Ectodermal cell (in vitro differentiated cells): ENCODE measurements at regions not wholly inside any gene's neighbourhood (a gene's known extent, or its start where the extent isn't known, plus 50 kb on each side); places are given as distances from the start of the nearest gene placed in this dataset.

Source experiments
- H3K27ac ChIP-seq: 2 replicates; pipeline ENCODE4 v1.7.0; 2013; ENCODE audit warnings: mild to moderate bottlenecking, low read depth, low read length; ENCODE audit not compliant: insufficient read depth, poor library complexity, severe bottlenecking
- H3K27me3 ChIP-seq: 2 replicates; pipeline ENCODE4 v1.7.0; 2013; ENCODE audit warnings: mild to moderate bottlenecking, low read length; ENCODE audit not compliant: insufficient read depth, control insufficient read depth, poor library complexity, severe bottlenecking
- H3K36me3 ChIP-seq: one replicate; pipeline ENCODE4 v1.7.0; 2013; ENCODE audit warnings: low read length; ENCODE audit not compliant: control insufficient read depth, insufficient read depth
- H3K4me1 ChIP-seq: one replicate; pipeline ENCODE4 v1.7.0; 2013; ENCODE audit warnings: low read length; ENCODE audit not compliant: control insufficient read depth, insufficient read depth
- H3K4me3 ChIP-seq: 2 replicates; pipeline ENCODE4 v1.7.0; 2013; ENCODE audit warnings: low read depth, low read length, control low read depth; ENCODE audit not compliant: insufficient read depth
- H3K9me3 ChIP-seq: 2 replicates; pipeline ENCODE4 v1.7.0; 2013; ENCODE audit warnings: mild to moderate bottlenecking, low read length, moderate library complexity; ENCODE audit not compliant: control insufficient read depth
- WGBS, 2 experiments: methylation state at CpG; one replicate each; pipeline ENCODE4 v1.1.7; 2013; ENCODE audit warnings: missing lambda C conversion rate in 2 of 2; 5-methylcytosine and 5-hydroxymethylcytosine counted together

DNA sequence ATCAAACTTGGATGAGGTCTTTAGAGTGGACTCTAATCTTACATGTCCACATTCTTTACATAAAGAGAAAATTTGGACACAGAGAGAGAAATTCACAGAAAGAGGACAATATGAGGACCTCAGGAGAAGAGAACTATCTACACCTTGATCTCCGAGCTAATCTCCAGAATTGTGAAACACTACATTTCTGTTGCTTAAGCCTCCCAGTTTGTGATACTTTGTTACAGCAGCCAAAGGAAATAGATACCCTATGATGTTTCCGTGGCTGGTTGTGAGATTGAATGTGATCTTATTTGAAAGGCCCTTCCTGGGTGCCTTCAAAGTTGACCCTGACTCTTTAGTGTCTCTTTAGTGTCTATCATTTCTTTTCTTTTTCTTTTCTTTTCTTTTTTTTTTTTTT is 326.1 kb upstream of the CLNK start:
- no peaks in the 10 kb centered on the region for H3K27me3 ChIP-seq
- H3K9me3 ChIP-seq, result no peaks in the 10 kb centered on the region
- WGBS, 2 experiments, result 97 to 100% methylated on average over 2 of the region's 2 CpGs
- H3K4me1 ChIP-seq, result no peaks in the 10 kb centered on the region
- H3K36me3 ChIP-seq, result no peaks in the 10 kb centered on the region
- no peak overlapping the region for H3K27ac ChIP-seq
- H3K4me3 ChIP-seq, result no peak overlapping the region

DNA sequence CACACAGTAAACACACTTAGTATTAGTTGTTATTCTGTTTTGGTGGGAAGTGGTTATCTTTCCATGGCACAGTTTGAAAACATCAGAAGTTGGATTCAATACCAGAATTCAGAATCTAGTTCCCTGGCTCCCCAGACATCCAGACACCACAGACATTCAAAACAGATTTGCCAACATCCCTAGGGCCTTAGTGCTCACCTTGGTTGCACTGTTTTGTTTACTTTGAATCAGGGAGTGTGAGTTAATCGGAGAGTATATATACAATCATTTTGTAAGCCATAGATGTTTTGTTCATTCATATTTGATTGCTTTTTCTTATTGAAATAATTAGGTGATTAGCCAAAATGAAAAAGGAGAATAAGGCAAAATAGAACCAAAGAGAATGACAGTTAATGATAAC is 324.7 kb upstream of the CLNK start:
- H3K4me3 ChIP-seq, result no peak overlapping the region
- no peaks in the 10 kb centered on the region for H3K4me1 ChIP-seq
- no peaks in the 10 kb centered on the region for H3K27me3 ChIP-seq
- no peaks in the 10 kb centered on the region for H3K36me3 ChIP-seq
- H3K27ac ChIP-seq, result no peak overlapping the region
- 90% methylated on average over 1 of the region's 1 CpG; no CpG with 5 or more reads in 1 of the 2 experiments for WGBS, 2 experiments
- H3K9me3 ChIP-seq, result no peaks in the 10 kb centered on the region

DNA sequence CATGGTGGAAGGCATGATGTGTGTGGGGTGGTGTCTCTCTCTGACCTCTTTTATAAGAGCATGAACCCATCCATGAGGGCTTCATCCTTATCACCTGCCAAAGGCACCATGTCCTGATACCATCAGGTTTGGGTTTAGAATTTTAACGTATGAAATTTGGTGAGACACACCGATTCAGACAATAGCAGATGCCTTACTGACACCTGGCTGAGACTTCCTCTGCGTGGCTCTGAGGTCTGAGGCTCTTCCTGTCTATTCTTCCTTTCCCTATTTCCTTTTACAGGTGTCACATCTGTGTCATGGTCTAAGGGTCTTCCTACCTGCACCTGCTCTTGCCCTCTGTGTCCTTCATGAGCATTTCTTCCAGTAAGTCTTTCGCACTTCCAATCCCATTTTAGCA is 320.7 kb upstream of the CLNK start:
- no peaks in the 10 kb centered on the region for H3K36me3 ChIP-seq
- H3K27ac ChIP-seq, result no peak overlapping the region
- H3K4me1 ChIP-seq, result no peaks in the 10 kb centered on the region
- H3K4me3 ChIP-seq, result no peak overlapping the region
- H3K9me3 ChIP-seq, result no peaks in the 10 kb centered on the region
- WGBS, 2 experiments, result 95% methylated on average over 3 of the region's 4 CpGs
- no peaks in the 10 kb centered on the region for H3K27me3 ChIP-seq

DNA sequence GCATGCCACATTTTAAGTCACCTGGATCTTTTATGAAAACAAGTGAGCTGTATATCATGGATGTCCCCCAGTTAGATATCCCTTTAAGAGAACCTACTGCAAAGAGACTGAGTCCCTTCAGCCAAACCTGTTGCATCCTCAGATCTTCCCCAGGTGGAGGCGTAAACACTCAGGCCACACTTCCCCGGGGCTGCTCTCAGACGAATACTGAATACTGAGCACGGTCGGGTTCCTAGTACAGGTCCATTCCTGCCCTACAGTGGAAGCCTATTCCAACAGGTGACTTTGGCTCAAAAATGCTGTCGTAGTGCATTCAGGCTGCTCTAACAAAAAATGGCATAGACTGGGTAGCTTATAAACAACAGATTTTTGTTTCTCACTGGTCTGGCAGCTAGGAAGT is 320.2 kb upstream of the CLNK start:
- WGBS, 2 experiments, result 87 to 90% methylated on average over 6 of the region's 6 CpGs
- Histone ChIP-seq H3K27me3 (no peaks in the 10 kb centered on the region), H3K9me3 (no peaks in the 10 kb centered on the region), H3K4me1 (no peaks in the 10 kb centered on the region), H3K4me3 (no peak overlapping the region), H3K27ac (no peak overlapping the region), H3K36me3 (no peaks in the 10 kb centered on the region)

DNA sequence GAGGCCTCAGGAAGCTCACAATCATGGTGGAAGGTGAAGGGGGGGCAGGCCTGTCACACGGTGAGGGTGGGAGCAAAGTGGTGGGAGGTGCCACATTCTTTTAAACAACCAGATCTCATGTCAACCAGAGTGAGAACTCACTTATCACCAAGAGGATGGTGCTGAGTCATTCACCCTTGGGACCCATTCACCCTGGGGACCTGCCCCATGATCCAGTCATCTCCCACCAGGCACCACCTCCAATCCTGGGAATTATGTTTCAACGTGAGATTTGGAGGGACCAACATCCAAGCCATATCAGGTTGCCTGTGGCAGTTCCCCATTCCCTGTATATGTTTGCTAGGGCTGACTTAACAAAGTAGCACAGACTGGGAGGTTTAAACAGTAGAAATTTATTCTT is 318.4 kb upstream of the CLNK start:
- H3K9me3 ChIP-seq, result no peaks in the 10 kb centered on the region
- WGBS, 2 experiments, result 88% methylated on average over 2 of the region's 2 CpGs
- no peaks in the 10 kb centered on the region for H3K36me3 ChIP-seq
- no peaks in the 10 kb centered on the region for H3K27me3 ChIP-seq
- H3K4me3 ChIP-seq, result no peak overlapping the region
- H3K4me1 ChIP-seq, result no peaks in the 10 kb centered on the region
- no peak overlapping the region for H3K27ac ChIP-seq

DNA sequence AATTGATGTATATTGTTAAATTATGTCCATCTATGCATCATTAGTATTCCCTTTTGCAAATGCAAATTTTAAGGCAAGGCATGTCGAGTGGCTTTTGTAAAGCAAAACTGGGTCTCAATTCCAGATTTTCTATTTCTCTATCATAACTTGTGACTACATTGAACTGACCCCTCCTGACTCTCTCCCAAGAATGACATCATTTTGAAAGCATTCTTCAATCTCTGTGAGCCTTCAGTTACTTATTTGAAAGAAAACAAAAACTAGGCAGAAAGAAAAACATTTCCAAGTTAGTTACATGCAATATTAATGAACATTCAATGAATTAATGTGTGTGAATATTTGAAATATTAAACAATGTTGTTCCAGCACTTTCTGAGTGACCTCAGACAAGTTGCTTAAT is 314.3 kb upstream of the CLNK start:
- H3K9me3 ChIP-seq, result no peaks in the 10 kb centered on the region
- no peak overlapping the region for H3K4me3 ChIP-seq
- no peaks in the 10 kb centered on the region for H3K4me1 ChIP-seq
- H3K27me3 ChIP-seq, result no peaks in the 10 kb centered on the region
- 85 to 88% methylated on average over 1 of the region's 1 CpG for WGBS, 2 experiments
- no peak overlapping the region for H3K27ac ChIP-seq
- H3K36me3 ChIP-seq, result no peaks in the 10 kb centered on the region

DNA sequence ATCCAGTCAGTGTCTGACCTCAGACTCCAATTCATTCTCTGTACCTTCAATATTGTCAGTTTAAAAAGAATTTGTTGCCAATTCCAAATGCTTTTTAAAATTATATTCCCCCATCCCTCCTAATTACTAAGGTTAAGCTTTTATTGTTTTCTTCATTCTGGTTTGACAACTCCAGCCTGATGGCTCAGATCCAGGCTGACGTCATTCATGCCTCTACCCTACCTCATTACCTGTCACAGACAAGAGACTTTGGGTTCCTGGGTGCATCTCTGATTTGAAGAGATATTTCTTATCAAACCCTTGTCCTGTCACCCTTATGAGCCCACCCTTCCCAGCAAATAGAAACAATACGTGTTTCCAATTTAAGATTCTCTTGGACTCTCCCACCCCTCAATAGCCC is 300.2 kb upstream of the CLNK start:
- Histone ChIP-seq H3K27ac (no peak overlapping the region), H3K27me3 (peaks cover 30% of the 10 kb centered on the region), H3K36me3 (no peaks in the 10 kb centered on the region), H3K4me3 (no peak overlapping the region), H3K9me3 (no peaks in the 10 kb centered on the region), H3K4me1 (no peaks in the 10 kb centered on the region)
- 82 to 93% methylated on average over 1 of the region's 2 CpGs for WGBS, 2 experiments

DNA sequence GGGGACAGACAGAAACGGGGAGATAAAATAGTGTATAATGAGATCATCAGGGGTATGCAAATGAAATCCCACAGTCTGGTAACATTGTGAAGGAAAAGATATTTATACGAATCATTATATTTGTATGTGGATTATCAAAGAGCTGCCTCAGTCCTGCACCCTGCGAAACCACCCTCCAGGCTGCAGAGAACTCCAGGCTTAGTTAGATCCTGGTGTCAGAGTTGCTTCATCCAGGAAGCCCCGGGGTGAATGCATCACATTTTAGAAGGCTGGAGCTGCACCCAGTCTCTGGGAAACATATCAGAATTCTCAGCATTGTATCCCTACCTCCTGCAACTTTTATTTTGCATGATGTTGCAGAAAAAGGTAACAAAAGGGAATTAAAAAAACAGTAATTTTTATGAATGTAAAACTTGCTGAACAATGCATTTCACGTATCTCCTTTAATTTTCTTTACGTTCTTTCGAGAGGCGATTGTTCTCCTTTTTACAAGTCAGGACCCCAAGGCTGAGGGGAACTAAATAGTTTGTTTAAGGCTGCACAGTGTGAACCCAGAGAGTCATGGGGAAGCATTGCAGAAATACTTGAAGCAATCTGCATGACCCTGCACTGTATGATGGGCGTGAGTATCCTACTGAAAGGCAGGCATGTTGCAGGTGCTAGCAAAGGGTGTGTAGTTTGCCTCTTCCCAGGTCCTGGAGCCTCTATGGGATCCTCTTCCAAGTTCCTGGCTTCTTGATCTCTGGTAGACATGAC is 299.5 kb upstream of the CLNK start:
- Histone ChIP-seq H3K9me3 (no peaks in the 10 kb centered on the region), H3K36me3 (no peaks in the 10 kb centered on the region), H3K27me3 (peaks cover 30% of the 10 kb centered on the region), H3K4me1 (no peaks in the 10 kb centered on the region), H3K4me3 (no peak overlapping the region), H3K27ac (no peak overlapping the region)
- WGBS, 2 experiments, result 91 to 93% methylated on average over 9 of the region's 9 CpGs

DNA sequence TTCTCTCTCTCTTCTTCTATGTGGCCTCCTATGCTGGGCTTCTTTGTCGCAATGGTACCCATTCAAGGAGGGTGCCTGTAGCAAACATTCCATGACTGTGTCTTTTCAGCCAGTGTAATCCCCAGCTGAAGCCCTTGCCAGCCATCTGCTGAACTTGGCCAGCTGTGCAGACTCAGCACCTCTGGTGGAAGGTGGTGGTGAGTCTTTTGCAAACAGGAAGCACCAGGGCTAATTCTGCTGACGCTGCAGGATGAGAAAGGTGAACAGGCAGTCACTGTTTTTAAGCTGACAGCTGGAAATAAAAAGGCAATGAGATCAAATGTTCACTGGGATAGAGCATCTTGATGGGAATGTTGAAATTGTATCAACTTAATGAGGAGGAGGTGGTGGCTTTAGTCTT is 298.7 kb upstream of the CLNK start:
- Histone ChIP-seq H3K36me3 (no peaks in the 10 kb centered on the region), H3K27me3 (peaks cover 30% of the 10 kb centered on the region), H3K4me3 (no peak overlapping the region), H3K9me3 (no peaks in the 10 kb centered on the region), H3K27ac (no peak overlapping the region), H3K4me1 (no peaks in the 10 kb centered on the region)
- WGBS, 2 experiments, result 42 to 49% methylated on average over 2 of the region's 2 CpGs

DNA sequence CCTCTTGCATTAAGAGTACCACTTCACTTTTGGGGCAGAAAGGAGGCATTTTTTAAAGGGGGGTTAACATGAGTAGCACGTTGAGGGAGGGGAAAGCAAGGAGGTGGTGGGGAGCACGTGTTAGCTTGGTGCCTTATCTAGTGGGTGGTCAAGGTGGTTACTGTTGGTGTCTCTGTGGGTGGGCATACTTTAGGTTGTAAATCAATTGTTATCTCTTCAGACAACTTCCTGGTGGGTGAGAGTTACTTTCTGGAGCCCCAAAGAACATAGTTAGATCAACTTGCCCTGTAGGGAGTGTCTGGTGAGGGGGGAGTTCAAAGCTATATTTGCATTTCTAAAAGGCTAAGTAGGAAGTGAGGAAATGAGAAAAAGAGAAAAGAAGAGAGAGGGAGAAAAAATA is 297.7 kb upstream of the CLNK start:
- no peak overlapping the region for H3K4me3 ChIP-seq
- no peak overlapping the region for H3K27ac ChIP-seq
- no peaks in the 10 kb centered on the region for H3K4me1 ChIP-seq
- H3K9me3 ChIP-seq, result no peaks in the 10 kb centered on the region
- WGBS, 2 experiments, result 4% methylated on average over 2 of the region's 2 CpGs
- H3K36me3 ChIP-seq, result no peaks in the 10 kb centered on the region
- H3K27me3 ChIP-seq, result peaks cover 30% of the 10 kb centered on the region

DNA sequence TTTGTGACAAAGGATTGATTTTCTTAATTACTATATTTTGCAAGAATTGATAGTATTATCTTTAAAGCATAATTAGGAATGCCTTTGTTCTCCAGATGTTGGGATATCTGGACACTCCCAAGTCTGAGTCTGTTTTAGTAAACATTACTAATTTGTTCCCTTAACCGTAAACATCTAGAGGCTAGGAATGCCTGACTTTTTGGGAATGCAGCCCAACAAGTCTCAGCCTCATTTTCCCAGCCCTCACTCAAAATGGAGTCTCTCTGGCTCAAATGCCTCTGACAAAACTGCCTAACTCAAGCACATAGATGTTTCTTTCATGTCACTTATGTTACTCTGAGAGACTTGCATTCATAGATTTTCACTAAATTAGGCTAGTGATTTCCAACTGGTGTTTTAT is 297.0 kb upstream of the CLNK start:
- Histone ChIP-seq H3K27me3 (peaks cover 30% of the 10 kb centered on the region), H3K4me1 (no peaks in the 10 kb centered on the region), H3K27ac (no peak overlapping the region), H3K4me3 (no peak overlapping the region), H3K9me3 (no peaks in the 10 kb centered on the region), H3K36me3 (no peaks in the 10 kb centered on the region)
- 88 to 91% methylated on average over 1 of the region's 1 CpG for WGBS, 2 experiments
